ENCODE measurements at regions not wholly inside any gene's neighbourhood (a gene's known extent, or its start where the extent isn't known, plus 50 kb on each side); places are given as distances from the start of the nearest gene placed in this dataset.

GRCh38 chr16:79982361-79982760, 381.8 kb upstream of the MAF start:
- no peak overlapping the region for H3K27ac ChIP-seq
- TF ChIP-seq CTCF (conservative IDR thresholded peaks at IDR 0.05): no peak
- TF ChIP-seq ZFX (IDR thresholded peaks at IDR 0.05): no peak

GRCh38 chr16:79981814-79982213, 381.3 kb upstream of the MAF start:
- no peak for TF ChIP-seq CTCF (conservative IDR thresholded peaks at IDR 0.05)
- TF ChIP-seq ZFX (IDR thresholded peaks at IDR 0.05): no peak
- no peak overlapping the region for H3K27ac ChIP-seq

GRCh38 chr16:79980650-79981521, 380.3 kb upstream of the MAF start:
- TF ChIP-seq CTCF (conservative IDR thresholded peaks at IDR 0.05) (no peak), ZFX (IDR thresholded peaks at IDR 0.05) (no peak)
- H3K27ac ChIP-seq: no peak overlapping the region

GRCh38 chr16:79977940-79978836, 377.7 kb upstream of the MAF start:
- no peak for TF ChIP-seq ZFX (IDR thresholded peaks at IDR 0.05)
- TF ChIP-seq CTCF (conservative IDR thresholded peaks at IDR 0.05): no peak
- no peak overlapping the region for H3K27ac ChIP-seq

- no peak for TF ChIP-seq CTCF (conservative IDR thresholded peaks at IDR 0.05)
- TF ChIP-seq ZFX (IDR thresholded peaks at IDR 0.05): no peak
- no peak overlapping the region for H3K27ac ChIP-seq
These were observed 372.8 kb upstream of the MAF start for GRCh38 chr16:79973320-79973719.

- TF ChIP-seq ZFX (IDR thresholded peaks at IDR 0.05) (no peak), CTCF (conservative IDR thresholded peaks at IDR 0.05) (no peak)
- no peak overlapping the region for H3K27ac ChIP-seq
These were observed 371.6 kb upstream of the MAF start for GRCh38 chr16:79972053-79972704.

All from C4-2B (cell line).